Left forelimb (tissue), 1 donor: ENCODE measurements at regions not wholly inside any gene's neighbourhood (a gene's known extent, or its start where the extent isn't known, plus 50 kb on each side); places are given as distances from the start of the nearest gene placed in this dataset.
"Not testable (repeated sequence)": the region's sequence is repeated elsewhere in the genome, so short reads cannot be mapped to it uniquely, and the experiment has no call there.

Experiments used
- DNase-seq: peaks from one replicate; pipeline ENCODE4 v3.0.0-alpha.2; 2018; ENCODE audit warnings: low spot score

DNA sequence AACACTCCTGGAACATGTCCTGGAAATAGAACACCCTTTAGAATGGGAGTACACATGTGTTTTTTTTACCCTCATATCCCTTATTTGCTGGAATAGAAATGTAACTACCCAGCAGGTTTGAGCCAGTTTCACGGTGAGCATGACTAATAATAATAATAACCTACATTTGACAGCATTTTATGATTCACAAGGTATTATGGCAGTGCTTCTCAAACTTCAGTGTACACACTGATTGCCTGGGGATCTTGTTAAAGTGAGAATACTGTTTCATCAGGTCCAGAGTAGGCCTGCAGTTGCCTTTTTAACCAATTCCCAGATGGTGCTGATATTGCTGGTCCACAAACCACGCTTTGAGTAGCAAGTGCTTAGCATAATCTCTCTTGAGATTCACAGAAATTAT is 63.9 kb downstream of the NFKBIZ start:
- no peak for DNase-seq

GRCh38 chr3:101917761-101918160 is 68.4 kb downstream of the NFKBIZ start:
- not testable (repeated sequence) for DNase-seq

- DNase-seq = not testable (repeated sequence)
Measured at GRCh38 chr3:101922151-101922725, 72.9 kb downstream of the NFKBIZ start.

DNA sequence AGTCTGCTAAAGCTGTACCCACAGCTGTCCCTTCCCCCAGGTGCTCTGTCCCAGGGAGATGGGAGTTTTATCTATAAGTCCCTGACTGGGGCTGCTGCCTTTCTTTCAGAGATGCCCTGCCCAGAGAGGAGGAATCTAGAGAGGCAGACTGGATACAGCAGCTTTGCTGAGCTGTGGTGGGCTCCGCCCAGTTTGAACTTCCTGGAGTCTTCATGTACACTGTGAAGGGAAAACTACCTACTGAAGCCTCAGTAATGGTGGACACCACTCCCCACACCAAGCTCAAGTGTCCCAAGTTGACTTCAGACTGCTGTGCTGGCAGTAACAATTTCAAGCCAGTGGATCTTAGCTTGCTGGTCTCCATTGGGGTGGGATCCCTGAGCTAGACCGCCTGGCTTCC is 75.3 kb downstream of the NFKBIZ start:
- not testable (repeated sequence) for DNase-seq

- not testable (repeated sequence) for DNase-seq
Measured at GRCh38 chr3:101925124-101925523, 75.8 kb downstream of the NFKBIZ start.

- no peak for DNase-seq
Measured at GRCh38 chr3:101925564-101925963, 76.2 kb downstream of the NFKBIZ start.

DNA sequence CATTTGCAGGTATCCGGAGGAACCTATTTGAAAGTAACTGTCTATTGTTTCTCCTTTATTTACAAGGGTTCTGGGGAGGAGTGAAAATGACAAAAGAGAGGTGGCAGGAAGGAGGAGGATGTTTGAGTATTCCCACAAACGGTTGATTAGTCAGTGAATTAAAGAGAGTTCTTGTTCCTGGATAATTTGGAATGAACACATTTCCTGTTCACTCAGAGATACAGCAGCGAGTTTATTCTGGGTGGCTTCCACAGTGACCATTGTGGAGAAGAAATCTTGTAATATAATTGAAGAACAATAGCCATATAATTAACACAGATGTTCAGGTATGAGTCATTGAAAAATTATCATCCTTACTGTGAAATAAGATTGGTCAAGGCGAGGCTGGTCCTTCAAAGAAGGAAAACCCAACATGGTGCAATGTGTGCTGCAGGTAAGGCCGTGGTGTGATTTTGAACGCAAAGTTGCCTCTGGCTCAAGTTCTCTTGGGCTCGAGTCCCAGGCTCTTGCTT is 77.3 kb downstream of the NFKBIZ start:
- DNase-seq = no peak

DNA sequence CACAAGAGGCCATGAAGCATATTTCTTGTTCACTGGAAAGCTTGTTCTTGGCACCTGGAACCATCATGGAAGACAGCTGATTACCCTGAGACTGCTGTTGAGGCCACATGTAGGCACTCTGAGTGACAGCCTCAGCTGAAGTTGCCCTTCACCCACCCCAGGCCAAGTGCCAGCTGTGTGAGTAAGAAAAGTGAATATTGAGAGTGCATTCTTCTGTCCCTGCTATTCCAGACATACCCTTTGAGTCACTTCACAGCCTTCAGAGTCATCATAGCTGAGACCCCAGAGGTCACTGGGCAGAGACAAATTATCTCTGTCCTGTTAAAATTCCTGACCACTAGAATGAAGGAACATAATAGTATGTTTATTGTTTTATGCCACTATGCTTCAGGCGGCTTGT is 79.6 kb downstream of the NFKBIZ start:
- DNase-seq = no peak

DNA sequence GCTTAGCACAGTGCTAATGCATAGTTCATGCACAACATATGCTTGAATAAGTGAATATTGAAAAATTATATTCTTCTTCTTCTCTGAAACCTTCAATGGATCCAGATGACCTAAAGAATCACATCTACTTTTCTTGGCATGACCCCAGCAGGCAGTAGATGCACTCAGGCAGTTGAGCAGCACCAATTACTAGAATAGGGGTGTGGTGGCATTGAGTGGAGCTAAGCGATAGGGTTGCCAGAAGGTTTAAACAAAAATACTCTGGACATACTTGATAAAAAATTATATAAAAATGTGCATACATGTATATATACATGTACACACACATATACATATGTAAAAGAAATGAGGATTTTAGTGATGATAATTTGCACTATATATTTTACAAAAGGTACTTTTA is 81.8 kb downstream of the NFKBIZ start:
- DNase-seq = no peak

DNA sequence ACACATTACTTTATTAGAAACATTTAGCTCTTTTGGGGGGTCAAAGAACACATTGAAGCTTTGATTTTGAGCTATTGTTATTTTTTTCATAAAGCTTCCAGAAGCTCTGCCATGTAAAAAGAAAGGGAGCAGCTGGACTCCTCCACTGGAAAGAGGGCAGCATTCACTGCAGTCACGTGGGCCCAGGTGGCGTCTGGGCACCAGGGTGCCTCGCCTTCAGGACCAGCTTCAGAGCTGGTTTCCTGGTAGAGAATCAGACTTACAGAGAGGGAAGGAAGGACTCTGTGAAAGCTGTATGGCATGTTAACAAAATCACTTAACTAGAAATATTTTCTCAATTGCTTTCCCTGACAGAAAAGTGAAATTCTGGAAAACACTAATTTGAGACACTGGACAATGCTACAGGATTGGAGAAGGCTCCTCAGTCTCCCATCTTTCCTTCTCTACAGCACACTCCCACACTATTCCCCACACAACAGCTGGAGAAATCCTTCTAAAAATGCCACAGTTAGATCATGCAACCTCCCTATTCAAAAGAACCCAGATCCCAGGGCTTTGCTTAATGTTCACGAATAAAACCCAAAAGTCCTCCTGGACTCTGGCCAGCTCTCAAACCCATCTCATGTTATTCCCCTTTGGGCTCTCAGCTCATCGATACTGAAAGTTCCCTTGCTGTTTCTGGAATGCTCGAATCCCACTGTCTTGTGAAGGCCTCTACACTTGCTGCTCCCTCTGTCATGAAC is 83.2 kb downstream of the NFKBIZ start:
- DNase-seq = no peak

GRCh38 chr3:101936419-101937356 is 87.4 kb downstream of the NFKBIZ start:
- no peak for DNase-seq

GRCh38 chr3:101938262-101938847 is 89.0 kb downstream of the NFKBIZ start:
- no peak for DNase-seq

- DNase-seq = no peak
Measured at GRCh38 chr3:101939361-101940049, 90.2 kb downstream of the NFKBIZ start.

- no peak for DNase-seq
Measured at GRCh38 chr3:101940521-101941317, 91.4 kb downstream of the NFKBIZ start.

DNA sequence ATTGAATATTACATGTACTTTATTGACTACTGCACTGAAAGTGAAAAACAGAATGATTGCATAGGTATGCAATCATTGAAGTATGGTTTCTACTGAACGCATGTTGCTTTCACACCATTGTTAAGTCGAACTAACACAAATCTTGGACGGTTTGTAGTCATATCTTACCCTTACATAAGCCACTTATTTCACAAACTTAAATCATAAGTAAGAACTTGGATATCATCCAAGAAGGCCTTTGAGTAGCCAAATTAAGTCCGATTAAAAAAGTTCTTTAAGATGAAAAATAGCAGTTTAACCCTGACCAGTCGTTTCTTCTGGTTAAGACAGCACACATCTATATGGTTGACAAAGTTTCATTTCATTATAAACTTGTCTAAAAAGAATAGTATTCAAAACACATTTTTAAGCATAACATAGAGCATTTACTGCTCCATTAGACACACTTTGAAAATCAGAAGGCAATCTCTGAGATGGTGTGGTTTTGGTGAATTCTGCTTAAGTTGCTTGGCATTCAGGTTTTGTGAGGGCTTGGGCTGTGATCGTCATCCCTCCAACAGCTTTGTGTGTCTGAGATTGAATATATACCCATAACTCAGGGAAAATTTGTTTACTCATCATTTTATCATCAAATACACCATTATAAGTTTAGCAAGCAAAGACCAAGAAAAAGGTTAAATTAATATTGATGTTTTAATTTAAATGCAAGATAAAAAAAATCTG is 92.2 kb downstream of the NFKBIZ start:
- no peak for DNase-seq

- DNase-seq = no peak
Measured at GRCh38 chr3:101942356-101942755, 93.0 kb downstream of the NFKBIZ start.

DNA sequence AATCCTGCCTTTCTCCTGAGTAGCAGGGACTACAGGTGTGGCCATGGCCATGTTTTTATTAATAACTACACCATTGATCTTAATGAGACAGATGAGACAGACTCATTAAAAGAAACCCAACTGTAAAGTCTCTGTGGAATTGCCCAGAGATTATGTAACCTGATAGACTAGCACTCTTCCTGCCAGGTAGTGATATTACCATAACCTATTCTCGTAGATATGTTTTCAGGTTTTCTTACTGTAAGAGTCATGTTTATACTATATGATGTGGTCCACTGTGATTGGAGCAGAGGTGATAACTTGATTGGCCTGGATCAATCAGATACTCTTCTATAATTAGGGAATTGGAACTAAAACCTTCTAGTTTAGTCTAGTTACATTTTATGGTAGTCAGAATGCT is 93.7 kb downstream of the NFKBIZ start:
- DNase-seq = no peak

DNA sequence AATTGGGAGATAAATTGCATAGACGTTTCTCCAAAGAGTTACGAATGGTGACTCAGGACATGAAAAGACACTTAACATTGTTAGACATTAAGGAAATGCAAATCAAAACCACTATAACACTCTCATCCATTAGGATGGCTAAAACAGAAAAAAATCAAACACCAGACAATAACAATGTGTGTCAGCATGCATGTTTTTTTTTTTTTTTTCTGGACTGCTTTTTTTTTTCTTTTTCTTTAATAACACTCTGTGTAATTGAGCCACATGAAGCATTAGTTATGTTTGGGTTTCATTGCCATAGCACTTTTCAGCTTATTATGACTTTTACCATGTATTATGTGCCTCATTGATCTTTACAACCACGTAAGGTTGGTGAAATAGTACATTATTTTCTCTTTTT is 95.0 kb downstream of the NFKBIZ start:
- DNase-seq = no peak

DNA sequence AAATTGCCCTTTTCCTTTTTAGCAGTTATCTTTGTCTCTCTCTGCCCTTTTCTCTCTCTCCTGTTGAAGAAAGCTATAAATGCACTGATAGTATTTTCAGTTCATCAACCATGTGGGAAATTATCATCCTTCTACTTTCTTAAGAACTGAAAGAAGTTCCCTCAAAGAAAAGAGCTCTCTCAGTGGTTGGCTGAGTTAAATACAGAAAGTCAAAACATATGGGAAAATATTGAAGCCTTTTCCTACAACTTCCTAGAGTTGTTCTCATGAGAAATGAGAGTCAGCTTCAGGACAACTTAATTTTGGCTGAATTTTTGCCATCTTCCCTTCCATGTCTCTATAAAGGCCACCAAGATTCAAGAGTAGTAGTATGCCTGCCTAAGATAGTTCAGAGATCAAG is 96.7 kb downstream of the NFKBIZ start:
- no peak for DNase-seq

- no peak for DNase-seq
Measured at GRCh38 chr3:101946906-101947305, 97.6 kb downstream of the NFKBIZ start.
